ENCODE measurements at regions not wholly inside any gene's neighbourhood (a gene's known extent, or its start where the extent isn't known, plus 50 kb on each side); places are given as distances from the start of the nearest gene placed in this dataset.
"Not testable (repeated sequence)": the region's sequence is repeated elsewhere in the genome, so short reads cannot be mapped to it uniquely, and the experiment has no call there.

DNA sequence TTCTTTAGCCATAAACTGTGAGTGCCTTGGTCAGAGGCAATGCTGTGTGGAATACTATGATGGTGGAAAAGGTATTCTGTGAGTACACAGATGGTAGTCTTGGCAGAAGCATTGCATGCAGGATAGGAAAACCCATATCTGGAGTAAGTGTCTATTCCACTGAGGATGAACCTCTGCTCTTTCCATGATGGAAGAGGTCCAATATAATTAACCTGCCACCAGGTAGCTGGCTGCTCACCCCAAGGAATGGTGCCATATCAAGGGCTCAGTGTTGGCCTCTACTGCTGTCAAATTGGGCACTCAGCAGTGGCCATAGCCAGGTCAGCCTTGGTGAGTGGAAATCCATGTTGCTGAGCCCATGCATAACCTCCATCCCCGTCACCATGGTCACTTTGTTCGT is 138.1 kb upstream of the KCND3 start:
- TF ChIP-seq, protein P1, sequence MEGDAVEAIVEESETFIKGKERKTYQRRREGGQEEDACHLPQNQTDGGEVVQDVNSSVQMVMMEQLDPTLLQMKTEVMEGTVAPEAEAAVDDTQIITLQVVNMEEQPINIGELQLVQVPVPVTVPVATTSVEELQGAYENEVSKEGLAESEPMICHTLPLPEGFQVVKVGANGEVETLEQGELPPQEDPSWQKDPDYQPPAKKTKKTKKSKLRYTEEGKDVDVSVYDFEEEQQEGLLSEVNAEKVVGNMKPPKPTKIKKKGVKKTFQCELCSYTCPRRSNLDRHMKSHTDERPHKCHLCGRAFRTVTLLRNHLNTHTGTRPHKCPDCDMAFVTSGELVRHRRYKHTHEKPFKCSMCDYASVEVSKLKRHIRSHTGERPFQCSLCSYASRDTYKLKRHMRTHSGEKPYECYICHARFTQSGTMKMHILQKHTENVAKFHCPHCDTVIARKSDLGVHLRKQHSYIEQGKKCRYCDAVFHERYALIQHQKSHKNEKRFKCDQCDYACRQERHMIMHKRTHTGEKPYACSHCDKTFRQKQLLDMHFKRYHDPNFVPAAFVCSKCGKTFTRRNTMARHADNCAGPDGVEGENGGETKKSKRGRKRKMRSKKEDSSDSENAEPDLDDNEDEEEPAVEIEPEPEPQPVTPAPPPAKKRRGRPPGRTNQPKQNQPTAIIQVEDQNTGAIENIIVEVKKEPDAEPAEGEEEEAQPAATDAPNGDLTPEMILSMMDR (IDR thresholded peaks at IDR 0.05), result not testable (repeated sequence)
- not testable (repeated sequence) for TF ChIP-seq POLR2A, EP300 (IDR thresholded peaks at IDR 0.05)
